IPS-18a (cell line): ENCODE measurements at regions not wholly inside any gene's neighbourhood (a gene's known extent, or its start where the extent isn't known, plus 50 kb on each side); places are given as distances from the start of the nearest gene placed in this dataset.

ENCODE experiments used
- H3K27ac ChIP-seq: one replicate; pipeline ENCODE4 v1.5.1; 2013; ENCODE audit warnings: low read length
- H3K27me3 ChIP-seq: one replicate; pipeline ENCODE4 v1.6.1; 2013; ENCODE audit warnings: mild to moderate bottlenecking, low read length; ENCODE audit not compliant: control insufficient read depth, insufficient read depth
- H3K36me3 ChIP-seq: one replicate; pipeline ENCODE4 v1.6.1; 2013; ENCODE audit warnings: low read depth, low read length; ENCODE audit not compliant: control insufficient read depth
- H3K4me1 ChIP-seq: one replicate; pipeline ENCODE4 v1.6.1; 2013; ENCODE audit warnings: low read depth, low read length; ENCODE audit not compliant: control insufficient read depth
- H3K4me3 ChIP-seq: one replicate; pipeline ENCODE4 v1.5.1; 2013; ENCODE audit warnings: low read length
- H3K9ac ChIP-seq: one replicate; pipeline ENCODE4 v1.6.1; 2013; ENCODE audit warnings: mild to moderate bottlenecking, low read length, moderate library complexity
- H3K9me3 ChIP-seq: one replicate; pipeline ENCODE4 v1.6.1; 2013; ENCODE audit warnings: low read depth, low read length; ENCODE audit not compliant: control insufficient read depth

DNA sequence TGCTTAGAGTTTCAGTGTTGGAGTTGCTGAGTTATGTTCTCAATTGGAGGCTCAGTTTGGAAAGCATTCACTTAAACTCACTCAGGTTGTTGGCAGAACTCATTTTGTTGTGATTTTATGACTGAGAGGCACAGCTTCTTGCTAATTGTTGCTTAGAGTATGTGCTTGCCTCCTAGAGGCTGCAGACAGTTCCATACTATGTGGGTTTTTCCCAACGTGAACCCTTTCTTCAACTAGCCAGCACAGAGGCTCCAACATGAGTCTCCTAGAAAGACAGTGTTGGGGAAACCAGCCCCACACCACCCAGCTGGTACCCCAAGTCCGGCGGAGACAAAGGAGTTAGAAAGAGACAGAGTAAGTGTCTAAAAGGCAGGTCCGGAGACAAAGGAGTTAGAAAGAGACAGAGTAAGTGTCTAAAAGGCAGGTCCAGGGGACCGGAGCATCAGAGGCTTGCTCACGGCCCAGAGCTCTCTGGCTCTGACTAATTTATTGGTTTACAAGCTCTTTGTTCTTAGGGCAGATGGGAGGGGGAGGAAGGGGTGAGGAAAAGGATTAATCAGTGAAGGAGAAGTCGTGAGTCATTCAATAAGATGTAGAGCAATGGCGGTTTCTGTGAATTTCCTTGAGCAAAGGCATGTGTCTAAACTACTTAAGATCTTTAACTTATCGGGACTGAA lies 999.7 kb upstream of the LRRTM1 start:
- Histone ChIP-seq H3K27me3 (no peaks in the 10 kb centered on the region), H3K9ac (no peak overlapping the region), H3K9me3 (peaks cover 3% of the 10 kb centered on the region), H3K4me1 (no peaks in the 10 kb centered on the region), H3K36me3 (no peaks in the 10 kb centered on the region), H3K27ac (no peak overlapping the region), H3K4me3 (no peak overlapping the region)

DNA sequence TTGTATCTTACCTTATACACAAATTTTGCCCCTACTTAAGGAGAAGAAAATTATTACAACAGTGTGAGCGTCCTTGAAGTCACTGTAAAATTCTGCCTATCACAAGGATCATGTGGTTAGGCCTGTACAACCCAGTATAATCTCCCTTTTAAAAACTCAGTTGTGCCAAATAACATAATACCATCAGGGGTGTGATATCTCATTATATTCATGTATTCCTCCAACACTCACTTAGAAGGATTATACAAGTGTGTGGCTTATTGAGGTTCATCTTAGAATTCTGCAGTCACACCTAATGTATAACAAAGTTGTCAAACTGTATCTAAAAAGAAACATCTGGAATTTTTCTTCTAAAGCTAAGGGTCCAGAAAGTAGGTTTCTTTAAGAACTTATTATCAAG lies 998.8 kb upstream of the LRRTM1 start:
- Histone ChIP-seq H3K36me3 (no peaks in the 10 kb centered on the region), H3K9ac (no peak overlapping the region), H3K9me3 (peaks cover 3% of the 10 kb centered on the region), H3K4me1 (no peaks in the 10 kb centered on the region), H3K27me3 (no peaks in the 10 kb centered on the region), H3K4me3 (no peak overlapping the region), H3K27ac (no peak overlapping the region)

DNA sequence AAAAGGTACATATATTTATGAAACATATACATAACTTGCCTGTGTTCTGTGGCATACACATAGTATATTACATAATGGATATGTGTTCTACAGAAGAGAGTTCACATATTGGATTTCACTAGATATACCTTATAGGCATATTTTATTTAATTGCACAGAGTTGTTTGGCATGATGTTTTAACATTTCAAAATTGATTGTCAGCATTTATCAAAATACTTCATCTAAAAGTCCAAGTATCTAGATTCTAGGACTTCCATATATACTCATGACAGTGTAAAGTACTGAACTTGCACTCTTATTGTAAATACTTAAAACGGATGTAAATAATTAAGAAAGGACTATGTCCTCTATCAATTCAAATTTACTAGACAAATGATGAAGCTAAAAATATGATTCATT lies 995.3 kb upstream of the LRRTM1 start:
- no peaks in the 10 kb centered on the region for H3K4me1 ChIP-seq
- no peak overlapping the region for H3K9ac ChIP-seq
- peaks cover 3% of the 10 kb centered on the region for H3K9me3 ChIP-seq
- no peaks in the 10 kb centered on the region for H3K27me3 ChIP-seq
- H3K27ac ChIP-seq, result no peak overlapping the region
- no peaks in the 10 kb centered on the region for H3K36me3 ChIP-seq
- H3K4me3 ChIP-seq, result no peak overlapping the region

DNA sequence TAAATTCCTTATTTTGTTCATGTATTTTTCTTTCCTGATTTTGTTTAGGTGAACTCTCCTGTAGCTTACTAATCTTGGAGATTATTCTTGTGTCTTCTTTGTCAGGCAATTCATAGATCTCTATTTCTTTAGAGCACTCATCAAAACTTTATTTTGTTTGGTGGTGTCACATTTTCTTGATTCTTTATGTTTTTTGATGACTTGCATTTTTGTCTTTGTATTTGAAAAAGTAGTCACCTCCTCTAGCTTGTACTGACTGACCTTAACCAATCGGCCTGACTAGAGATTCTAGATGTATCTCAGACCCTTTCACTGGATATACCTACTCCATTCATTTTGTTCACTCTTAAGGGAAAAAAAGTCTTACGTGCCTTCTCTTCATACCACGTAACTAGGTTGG lies 986.3 kb upstream of the LRRTM1 start:
- H3K27me3 ChIP-seq, result no peaks in the 10 kb centered on the region
- no peak overlapping the region for H3K4me3 ChIP-seq
- no peaks in the 10 kb centered on the region for H3K4me1 ChIP-seq
- H3K9ac ChIP-seq, result no peak overlapping the region
- no peaks in the 10 kb centered on the region for H3K9me3 ChIP-seq
- H3K27ac ChIP-seq, result no peak overlapping the region
- no peaks in the 10 kb centered on the region for H3K36me3 ChIP-seq

DNA sequence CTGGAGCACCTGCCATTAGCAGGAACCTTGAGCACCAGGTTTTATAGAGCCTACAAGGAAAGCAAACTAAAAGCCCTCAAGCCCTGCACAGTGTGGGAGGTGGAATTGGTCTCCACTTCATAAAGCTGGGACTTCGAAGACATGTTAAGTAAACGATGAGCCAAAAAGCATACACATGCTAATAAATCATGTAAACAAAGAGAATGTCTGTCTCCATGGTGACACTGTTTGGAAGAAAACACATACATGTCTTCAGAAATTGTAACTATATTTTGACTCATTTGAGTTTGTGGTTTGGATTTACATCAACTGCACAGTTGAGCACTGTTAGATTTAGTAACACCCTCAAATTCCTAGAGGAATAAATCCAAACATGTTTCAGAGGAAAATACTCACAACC lies 978.5 kb upstream of the LRRTM1 start:
- no peaks in the 10 kb centered on the region for H3K4me1 ChIP-seq
- no peaks in the 10 kb centered on the region for H3K9me3 ChIP-seq
- H3K9ac ChIP-seq, result no peak overlapping the region
- H3K36me3 ChIP-seq, result no peaks in the 10 kb centered on the region
- no peak overlapping the region for H3K27ac ChIP-seq
- H3K27me3 ChIP-seq, result no peaks in the 10 kb centered on the region
- H3K4me3 ChIP-seq, result no peak overlapping the region

DNA sequence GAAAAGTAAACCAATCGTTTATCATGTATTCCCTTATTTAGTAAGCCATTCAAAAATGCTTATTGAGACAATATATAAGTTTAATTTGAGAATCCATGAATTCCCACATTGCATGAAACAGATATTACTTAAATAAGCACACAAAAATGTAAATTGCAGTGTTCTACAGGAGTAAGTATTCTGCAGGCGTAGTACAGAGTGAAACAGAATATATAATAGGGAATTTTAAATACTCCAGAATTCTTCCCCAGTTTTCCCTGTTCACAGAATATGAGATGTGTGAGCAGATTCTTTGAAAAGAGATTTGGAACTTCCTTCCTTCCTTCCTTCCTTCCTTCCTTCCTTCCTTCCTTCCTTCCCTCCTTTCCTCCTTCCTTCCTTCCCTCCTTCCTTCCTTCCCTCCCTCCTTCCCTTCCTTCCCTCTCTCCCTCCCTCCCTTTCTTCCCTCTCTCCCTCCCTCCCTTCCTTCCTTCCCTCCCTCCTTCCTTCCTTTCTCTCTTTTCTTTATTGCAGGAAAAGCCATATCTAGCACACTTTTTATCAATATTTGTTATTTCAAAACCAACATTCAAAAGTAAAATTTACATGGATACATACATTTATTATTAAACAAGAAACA lies 977.7 kb upstream of the LRRTM1 start:
- Histone ChIP-seq H3K4me1 (no peaks in the 10 kb centered on the region), H3K9ac (no peak overlapping the region)

DNA sequence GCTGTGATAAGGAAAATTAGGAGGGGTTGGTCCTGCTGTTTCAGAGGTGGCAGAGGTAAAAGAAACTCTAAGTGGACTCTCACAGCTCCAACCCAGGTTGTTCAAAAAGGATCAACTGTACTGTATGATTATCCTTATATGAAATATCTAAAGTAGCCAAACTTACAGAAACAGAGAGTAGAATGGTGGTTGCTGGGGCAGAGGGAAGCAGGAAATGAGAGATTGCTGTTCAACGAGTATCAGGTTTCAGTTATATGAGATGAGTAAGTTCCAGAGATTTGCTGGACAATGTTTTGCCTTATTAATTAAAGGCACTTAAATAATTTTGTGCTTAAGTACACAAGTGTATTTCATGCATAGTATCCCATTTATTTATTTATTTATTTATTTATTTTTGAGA lies 972.0 kb upstream of the LRRTM1 start:
- Histone ChIP-seq H3K9me3 (no peaks in the 10 kb centered on the region), H3K36me3 (no peaks in the 10 kb centered on the region), H3K9ac (no peak overlapping the region)

More for the DNA sequence above, 977.7 kb upstream of the LRRTM1 start:
- Histone ChIP-seq H3K4me3 (no peak overlapping the region), H3K36me3 (no peaks in the 10 kb centered on the region), H3K27me3 (no peaks in the 10 kb centered on the region), H3K27ac (no peak overlapping the region), H3K9me3 (no peaks in the 10 kb centered on the region)

DNA sequence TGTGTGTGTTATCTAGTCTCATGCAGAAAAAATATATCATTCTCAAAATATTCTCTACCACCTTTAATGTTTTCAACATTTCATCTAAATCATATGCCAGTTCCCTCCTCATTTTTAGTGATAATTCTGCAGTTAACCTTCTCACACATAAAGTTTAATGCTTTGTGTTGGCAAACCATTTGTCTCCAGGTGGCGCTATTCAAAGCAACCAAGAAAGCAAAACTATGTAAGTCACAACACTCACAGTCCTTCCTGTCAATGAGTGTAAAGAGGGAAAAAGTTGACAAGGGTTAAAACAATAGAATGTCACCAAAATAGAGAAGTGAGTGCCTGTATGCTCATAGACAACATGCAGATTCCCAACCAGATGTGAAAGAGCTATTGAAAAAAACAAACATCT lies 961.6 kb upstream of the LRRTM1 start:
- no peaks in the 10 kb centered on the region for H3K9me3 ChIP-seq
- no peaks in the 10 kb centered on the region for H3K36me3 ChIP-seq
- H3K27me3 ChIP-seq, result no peaks in the 10 kb centered on the region
- no peaks in the 10 kb centered on the region for H3K4me1 ChIP-seq
- no peak overlapping the region for H3K4me3 ChIP-seq
- H3K9ac ChIP-seq, result no peak overlapping the region
- H3K27ac ChIP-seq, result no peak overlapping the region

More for the DNA sequence above, 972.0 kb upstream of the LRRTM1 start:
- no peaks in the 10 kb centered on the region for H3K27me3 ChIP-seq
- H3K4me3 ChIP-seq, result no peak overlapping the region
- H3K4me1 ChIP-seq, result no peaks in the 10 kb centered on the region
- H3K27ac ChIP-seq, result no peak overlapping the region

DNA sequence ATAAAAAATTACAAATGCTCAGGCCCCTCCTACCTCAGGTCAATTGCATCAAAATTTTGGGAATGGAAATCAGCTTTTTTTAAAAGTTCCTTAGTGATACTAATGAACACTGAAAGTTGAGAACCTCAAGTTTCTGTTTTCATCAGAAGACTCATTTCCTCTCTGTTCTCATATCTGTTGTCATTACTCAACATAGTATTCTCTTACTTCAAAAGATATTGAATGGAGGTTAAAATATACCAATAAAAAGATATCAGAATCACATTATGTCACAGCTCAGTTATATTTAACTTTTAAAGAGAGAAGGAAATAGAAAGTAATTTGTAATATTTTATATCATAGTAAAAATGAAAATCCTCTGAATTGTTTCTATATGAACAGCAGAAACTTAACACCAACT lies 959.4 kb upstream of the LRRTM1 start:
- no peaks in the 10 kb centered on the region for H3K4me1 ChIP-seq
- no peaks in the 10 kb centered on the region for H3K9me3 ChIP-seq
- H3K9ac ChIP-seq, result no peak overlapping the region
- H3K27me3 ChIP-seq, result no peaks in the 10 kb centered on the region
- H3K27ac ChIP-seq, result no peak overlapping the region
- no peak overlapping the region for H3K4me3 ChIP-seq
- H3K36me3 ChIP-seq, result no peaks in the 10 kb centered on the region

DNA sequence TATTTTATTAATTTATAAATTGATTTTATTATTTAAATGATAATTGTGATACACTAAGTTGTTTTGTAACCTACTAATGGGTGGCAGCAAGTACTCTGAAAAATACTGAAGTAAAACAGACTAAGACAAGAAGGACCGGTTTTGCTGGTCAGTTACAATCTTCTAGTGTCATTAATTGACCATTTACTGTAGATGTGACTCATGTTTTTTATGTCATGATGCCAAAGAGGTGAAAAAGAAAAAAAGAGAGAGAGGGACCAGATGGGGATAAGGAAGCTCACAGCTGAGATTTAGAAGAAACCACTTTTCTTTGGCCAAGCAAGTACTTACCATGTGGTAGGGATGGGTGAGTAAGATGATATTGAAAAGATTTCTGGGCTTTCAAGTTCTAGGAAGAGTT lies 955.8 kb upstream of the LRRTM1 start:
- Histone ChIP-seq H3K27me3 (no peaks in the 10 kb centered on the region), H3K9ac (no peak overlapping the region), H3K4me1 (no peaks in the 10 kb centered on the region), H3K4me3 (no peak overlapping the region), H3K9me3 (no peaks in the 10 kb centered on the region), H3K36me3 (no peaks in the 10 kb centered on the region), H3K27ac (no peak overlapping the region)

DNA sequence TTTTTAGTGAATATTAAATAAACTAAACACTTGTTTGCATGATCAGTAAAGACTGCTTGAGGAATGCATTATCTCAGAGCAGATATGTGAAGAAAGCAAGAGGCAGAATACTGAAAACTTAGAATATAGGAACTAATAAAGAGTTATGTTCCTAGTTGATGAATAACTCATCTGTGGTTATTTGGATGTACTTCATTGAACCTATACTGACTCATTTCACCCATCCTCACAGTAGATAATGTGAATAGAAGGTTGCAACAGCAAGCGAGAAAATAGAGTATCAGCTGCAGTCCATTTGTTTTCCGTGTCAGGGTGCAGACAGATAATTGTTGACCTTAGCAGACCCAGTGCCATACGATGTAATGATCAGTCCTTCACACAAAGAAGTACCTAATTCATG lies 945.7 kb upstream of the LRRTM1 start:
- H3K9me3 ChIP-seq, result no peaks in the 10 kb centered on the region
- no peaks in the 10 kb centered on the region for H3K4me1 ChIP-seq
- H3K27ac ChIP-seq, result no peak overlapping the region
- H3K27me3 ChIP-seq, result no peaks in the 10 kb centered on the region
- H3K4me3 ChIP-seq, result no peak overlapping the region
- H3K9ac ChIP-seq, result no peak overlapping the region
- no peaks in the 10 kb centered on the region for H3K36me3 ChIP-seq

DNA sequence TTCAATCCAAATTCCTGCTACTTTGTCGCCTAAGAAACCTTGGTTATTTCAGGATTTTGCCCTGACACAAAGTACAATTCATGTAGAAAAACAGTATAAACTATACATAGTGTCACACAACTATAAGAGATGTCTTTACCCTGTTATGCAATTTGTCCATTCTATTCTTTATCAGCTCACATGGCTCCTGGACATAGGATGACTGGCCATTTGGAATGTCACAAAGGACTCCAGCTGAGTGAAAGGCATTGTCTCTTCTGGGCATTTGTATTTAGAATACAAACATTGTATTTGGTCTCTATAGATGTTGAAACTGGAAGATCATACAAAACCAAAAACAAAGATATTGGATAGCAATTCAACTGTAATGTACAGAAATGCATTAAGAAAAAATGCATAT lies 944.6 kb upstream of the LRRTM1 start:
- Histone ChIP-seq H3K27me3 (no peaks in the 10 kb centered on the region), H3K9me3 (no peaks in the 10 kb centered on the region), H3K9ac (no peak overlapping the region), H3K36me3 (no peaks in the 10 kb centered on the region), H3K4me1 (no peaks in the 10 kb centered on the region), H3K4me3 (no peak overlapping the region), H3K27ac (no peak overlapping the region)
